A673 (cell line): ENCODE measurements at regions not wholly inside any gene's neighbourhood (a gene's known extent, or its start where the extent isn't known, plus 50 kb on each side); places are given as distances from the start of the nearest gene placed in this dataset.

Source experiments
- EZH2 ChIP-seq: fragments of 200-600 bp; sonication (generic); IDR thresholded peaks from 2 replicates; pipeline ENCODE4 v1.6.1; 2017; ENCODE audit warnings: borderline replicate concordance, low read depth, mild to moderate bottlenecking, mixed read lengths, antibody characterized with exemption, low read length; ENCODE audit not compliant: poor library complexity, severe bottlenecking
- TF ChIP-seq, protein P1 (sequence below): fragments of 300-800, 200-600 bp; sonication (generic); conservative IDR thresholded peaks from 2 replicates; pipeline ENCODE4 v1.5.1; 2017; ENCODE audit warnings: low read depth, mild to moderate bottlenecking, antibody characterized with exemption, low read length, moderate library complexity, mixed read lengths

DNA sequence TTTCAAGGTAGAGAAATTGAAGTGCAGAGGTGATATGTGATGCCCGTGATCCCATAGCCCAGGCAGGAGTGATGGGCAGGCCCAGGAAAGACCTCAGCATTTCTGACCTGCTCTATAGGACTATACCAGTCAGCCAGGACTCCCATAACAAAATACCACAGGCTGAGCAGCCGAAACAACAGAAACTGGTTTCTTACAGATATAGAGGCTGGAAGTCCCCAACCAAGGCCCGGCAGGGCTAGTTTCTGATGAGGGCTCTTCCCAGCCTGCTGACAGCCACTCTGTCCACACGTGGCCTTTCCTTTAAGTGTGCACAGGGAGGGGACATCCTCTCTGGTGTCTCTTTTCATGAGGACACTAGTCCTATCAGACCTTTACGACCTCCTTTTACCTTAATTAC lies 104.2 kb upstream of the AGAP1 start:
- TF ChIP-seq, protein P1, sequence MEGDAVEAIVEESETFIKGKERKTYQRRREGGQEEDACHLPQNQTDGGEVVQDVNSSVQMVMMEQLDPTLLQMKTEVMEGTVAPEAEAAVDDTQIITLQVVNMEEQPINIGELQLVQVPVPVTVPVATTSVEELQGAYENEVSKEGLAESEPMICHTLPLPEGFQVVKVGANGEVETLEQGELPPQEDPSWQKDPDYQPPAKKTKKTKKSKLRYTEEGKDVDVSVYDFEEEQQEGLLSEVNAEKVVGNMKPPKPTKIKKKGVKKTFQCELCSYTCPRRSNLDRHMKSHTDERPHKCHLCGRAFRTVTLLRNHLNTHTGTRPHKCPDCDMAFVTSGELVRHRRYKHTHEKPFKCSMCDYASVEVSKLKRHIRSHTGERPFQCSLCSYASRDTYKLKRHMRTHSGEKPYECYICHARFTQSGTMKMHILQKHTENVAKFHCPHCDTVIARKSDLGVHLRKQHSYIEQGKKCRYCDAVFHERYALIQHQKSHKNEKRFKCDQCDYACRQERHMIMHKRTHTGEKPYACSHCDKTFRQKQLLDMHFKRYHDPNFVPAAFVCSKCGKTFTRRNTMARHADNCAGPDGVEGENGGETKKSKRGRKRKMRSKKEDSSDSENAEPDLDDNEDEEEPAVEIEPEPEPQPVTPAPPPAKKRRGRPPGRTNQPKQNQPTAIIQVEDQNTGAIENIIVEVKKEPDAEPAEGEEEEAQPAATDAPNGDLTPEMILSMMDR, result no peak
- no peak for TF ChIP-seq EZH2
